Chondrocyte (in vitro differentiated cells): ENCODE measurements at regions not wholly inside any gene's neighbourhood (a gene's known extent, or its start where the extent isn't known, plus 50 kb on each side); places are given as distances from the start of the nearest gene placed in this dataset.

ENCODE experiments used
- DNase-seq: peaks from one replicate; pipeline ENCODE4 v3.0.0; 2021; ENCODE audit warnings: mixed read lengths, low spot score
- H3K27ac Mint-ChIP-seq: one replicate; pipeline ENCODE4 v1.8.0; 2021; ENCODE audit warnings: mild to moderate bottlenecking, moderate library complexity, mixed read lengths; ENCODE audit not compliant: unreplicated experiment
- H3K27me3 Mint-ChIP-seq: 2 replicates; pipeline ENCODE4 v1.8.0; 2021; ENCODE audit warnings: low read depth, mixed read lengths
- H3K36me3 Mint-ChIP-seq: 2 replicates; pipeline ENCODE4 v1.8.0; 2021; ENCODE audit warnings: low read depth, mixed read lengths
- H3K4me1 Mint-ChIP-seq: 2 replicates; pipeline ENCODE4 v1.8.0; 2021; ENCODE audit warnings: low read depth, mild to moderate bottlenecking, mixed read lengths
- H3K4me3 Mint-ChIP-seq: one replicate; pipeline ENCODE4 v1.8.0; 2021; ENCODE audit warnings: mild to moderate bottlenecking, moderate library complexity, mixed read lengths; ENCODE audit not compliant: unreplicated experiment
- H3K9me3 Mint-ChIP-seq: 2 replicates; pipeline ENCODE4 v1.8.0; 2021; ENCODE audit warnings: low read depth, mixed read lengths
- TF ChIP-seq, protein P1 (sequence below): fragments of 200-600 bp; sonication (generic); IDR thresholded peaks from 2 replicates; pipeline ENCODE4 v1.5.0; 2021; ENCODE audit warnings: antibody characterized with exemption, mild to moderate bottlenecking, moderate library complexity

DNA sequence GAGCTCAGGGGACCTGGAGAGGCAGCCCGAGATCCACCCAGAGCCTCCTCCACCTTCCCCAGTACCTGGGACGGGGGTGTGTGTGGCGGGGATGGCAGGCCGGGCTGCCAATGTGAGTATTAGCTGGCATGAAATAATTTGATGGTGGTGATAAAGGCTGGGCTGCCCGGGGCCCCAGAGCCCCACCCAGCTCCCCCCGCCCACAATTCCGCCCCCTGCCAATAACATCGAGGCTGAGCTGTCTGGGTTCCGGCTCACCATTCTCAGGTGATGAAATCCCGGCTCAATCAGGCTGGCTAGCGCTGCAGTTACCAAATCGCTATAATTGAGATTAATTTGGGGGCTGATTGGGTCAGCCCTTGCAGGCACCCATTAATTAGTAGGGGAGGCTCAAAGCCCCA is 103.8 kb upstream of the CASZ1 start:
- DNase-seq, result peak; percentile 42
- H3K9me3 Mint-ChIP-seq, result no peaks in the 10 kb centered on the region
- H3K27ac Mint-ChIP-seq, result no peak overlapping the region
- H3K4me3 Mint-ChIP-seq, result no peak overlapping the region
- peaks cover 4% of the 10 kb centered on the region for H3K4me1 Mint-ChIP-seq
- H3K36me3 Mint-ChIP-seq, result no peaks in the 10 kb centered on the region
- no peaks in the 10 kb centered on the region for H3K27me3 Mint-ChIP-seq
- TF ChIP-seq, protein P1, sequence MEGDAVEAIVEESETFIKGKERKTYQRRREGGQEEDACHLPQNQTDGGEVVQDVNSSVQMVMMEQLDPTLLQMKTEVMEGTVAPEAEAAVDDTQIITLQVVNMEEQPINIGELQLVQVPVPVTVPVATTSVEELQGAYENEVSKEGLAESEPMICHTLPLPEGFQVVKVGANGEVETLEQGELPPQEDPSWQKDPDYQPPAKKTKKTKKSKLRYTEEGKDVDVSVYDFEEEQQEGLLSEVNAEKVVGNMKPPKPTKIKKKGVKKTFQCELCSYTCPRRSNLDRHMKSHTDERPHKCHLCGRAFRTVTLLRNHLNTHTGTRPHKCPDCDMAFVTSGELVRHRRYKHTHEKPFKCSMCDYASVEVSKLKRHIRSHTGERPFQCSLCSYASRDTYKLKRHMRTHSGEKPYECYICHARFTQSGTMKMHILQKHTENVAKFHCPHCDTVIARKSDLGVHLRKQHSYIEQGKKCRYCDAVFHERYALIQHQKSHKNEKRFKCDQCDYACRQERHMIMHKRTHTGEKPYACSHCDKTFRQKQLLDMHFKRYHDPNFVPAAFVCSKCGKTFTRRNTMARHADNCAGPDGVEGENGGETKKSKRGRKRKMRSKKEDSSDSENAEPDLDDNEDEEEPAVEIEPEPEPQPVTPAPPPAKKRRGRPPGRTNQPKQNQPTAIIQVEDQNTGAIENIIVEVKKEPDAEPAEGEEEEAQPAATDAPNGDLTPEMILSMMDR, result no peak

DNA sequence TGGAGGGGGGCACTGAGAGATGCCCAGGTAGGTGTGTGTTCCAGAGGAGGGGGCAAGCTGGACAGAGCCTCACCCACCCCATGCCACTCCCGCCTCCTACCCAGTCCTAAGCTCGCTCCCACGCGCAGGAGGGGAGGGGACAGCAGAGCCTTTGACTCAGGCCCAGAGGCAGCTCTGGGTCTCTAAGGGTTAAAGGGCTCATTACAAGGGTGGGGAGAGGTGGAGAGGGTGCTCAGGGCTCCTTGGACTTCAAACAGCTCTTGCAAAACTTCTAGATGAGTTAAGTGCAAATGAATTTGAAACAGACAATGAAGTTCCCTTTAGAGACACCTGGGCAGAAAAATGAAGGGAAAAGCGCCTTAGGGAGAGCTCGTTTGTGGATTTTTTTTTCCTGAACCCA is 104.2 kb upstream of the CASZ1 start:
- no peak overlapping the region for H3K4me3 Mint-ChIP-seq
- H3K36me3 Mint-ChIP-seq, result no peaks in the 10 kb centered on the region
- peaks cover 4% of the 10 kb centered on the region for H3K4me1 Mint-ChIP-seq
- peak; percentile 56 for DNase-seq
- H3K9me3 Mint-ChIP-seq, result no peaks in the 10 kb centered on the region
- TF ChIP-seq, protein P1, result no peak
- no peak overlapping the region for H3K27ac Mint-ChIP-seq
- no peaks in the 10 kb centered on the region for H3K27me3 Mint-ChIP-seq

DNA sequence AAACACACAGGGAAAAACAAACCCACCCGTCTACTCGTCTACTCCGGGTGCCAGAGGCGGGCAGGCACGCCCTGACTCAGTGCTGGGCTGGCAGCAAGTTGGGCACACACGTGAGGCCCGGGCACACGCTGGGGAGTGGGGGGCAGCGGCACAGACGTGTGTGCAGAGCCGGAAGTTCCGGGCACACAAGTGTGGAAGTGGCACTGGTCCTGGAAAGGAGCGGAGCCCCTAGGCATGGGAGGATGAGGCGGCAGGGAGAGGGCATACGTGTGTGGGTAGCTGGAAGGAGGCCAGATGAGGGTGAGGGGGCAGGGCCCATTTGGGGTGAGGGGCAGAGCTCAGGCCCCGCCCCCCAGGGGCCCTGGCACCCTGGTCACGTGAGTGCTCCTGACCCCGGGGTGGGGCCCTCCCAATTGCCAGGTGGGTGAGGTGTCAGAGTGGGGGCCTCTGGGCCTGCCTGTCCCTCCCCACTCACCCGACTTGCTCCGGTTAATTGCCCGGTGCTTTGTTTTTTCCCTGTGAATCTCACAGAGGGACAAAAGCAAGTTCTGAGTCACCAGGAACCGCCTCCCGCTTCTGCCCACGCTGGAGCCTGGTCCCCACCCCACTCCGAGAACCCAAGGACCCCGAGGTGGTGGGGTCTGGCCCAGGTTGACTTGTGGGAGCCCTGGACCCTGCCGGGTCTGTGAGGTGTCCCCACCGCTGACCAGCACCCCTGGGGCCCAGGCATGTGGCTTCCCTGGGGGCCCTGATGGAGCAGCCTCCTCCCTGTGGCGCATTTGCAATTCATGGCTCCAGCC is 104.8 kb upstream of the CASZ1 start:
- Mint-ChIP-seq H3K36me3 (no peaks in the 10 kb centered on the region), H3K4me3 (no peak overlapping the region), H3K4me1 (peaks cover 4% of the 10 kb centered on the region), H3K27ac (no peak overlapping the region), H3K27me3 (peaks cover under 1% of the 10 kb centered on the region), H3K9me3 (no peaks in the 10 kb centered on the region)
- DNase-seq, result peak; percentile 82
- TF ChIP-seq, protein P1, result no peak

DNA sequence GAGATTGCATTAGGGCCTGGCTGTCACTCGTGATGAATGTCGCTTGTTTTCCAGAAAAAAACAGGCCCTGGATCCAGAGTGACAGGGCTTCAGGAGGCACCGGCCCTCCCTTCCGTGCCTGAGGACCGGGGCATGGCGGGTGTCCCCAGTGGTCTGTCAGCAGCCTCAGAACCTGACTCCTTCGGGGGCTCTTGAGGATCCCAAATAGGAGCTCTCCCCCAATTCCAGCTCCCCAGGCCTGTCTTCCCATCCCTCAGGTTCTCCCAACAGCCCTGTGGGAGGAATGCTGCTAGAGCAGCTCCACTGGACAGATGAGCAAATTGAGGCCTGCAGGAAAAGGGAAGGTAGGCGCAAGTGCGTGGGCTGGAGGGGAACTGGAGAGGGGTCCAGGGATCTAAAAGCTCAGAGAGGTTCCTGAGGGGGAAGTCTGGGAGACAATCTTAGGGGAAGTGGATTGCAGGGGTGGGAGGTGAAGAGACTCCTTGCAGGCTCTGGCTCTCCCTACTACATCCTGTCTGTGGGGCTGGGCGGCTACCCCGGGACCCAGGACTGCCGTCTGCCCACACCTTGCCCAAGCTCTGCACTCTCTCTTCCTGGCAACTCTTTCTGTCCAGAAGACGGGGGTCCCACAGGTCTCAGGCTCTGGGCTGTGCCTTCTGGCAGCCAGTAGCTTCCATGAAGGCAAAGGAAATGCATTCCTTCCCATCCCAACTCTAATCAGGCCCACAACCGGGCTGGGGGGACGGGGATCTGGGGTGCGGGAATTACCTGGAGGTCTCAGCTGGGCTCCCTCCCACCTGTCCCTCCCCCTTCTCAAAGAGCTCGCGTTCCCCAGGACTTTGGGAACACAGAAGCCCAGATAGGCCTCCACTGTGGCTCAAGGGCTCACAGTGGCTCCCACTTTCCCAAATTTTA is 105.7 kb upstream of the CASZ1 start:
- H3K36me3 Mint-ChIP-seq, result no peaks in the 10 kb centered on the region
- TF ChIP-seq, protein P1, result no peak
- H3K4me3 Mint-ChIP-seq, result no peak overlapping the region
- peak; percentile 55 for DNase-seq
- H3K4me1 Mint-ChIP-seq, result peaks cover 4% of the 10 kb centered on the region
- H3K27me3 Mint-ChIP-seq, result peaks cover 8% of the 10 kb centered on the region
- H3K27ac Mint-ChIP-seq, result no peak overlapping the region
- no peaks in the 10 kb centered on the region for H3K9me3 Mint-ChIP-seq

DNA sequence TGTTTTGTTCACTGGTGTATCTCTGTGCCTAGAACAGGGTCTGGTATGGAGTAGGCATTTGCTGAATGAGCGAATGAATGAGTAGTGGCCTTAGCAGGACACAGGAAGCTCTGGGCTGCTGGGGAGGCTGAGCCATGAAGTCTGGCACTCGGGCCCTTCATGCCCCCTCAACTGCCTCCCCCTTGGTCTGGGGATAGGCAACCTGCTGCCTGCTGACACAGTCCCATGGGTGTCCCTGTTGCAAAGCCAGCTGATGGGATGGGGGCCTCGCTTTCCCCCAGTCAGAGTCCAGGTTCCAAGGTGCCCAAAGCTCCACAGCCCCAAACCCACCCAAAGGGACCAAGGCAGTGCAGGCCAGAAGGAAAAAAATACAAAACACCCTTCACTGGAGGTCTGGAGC is 107.0 kb upstream of the CASZ1 start:
- TF ChIP-seq, protein P1, result no peak
- H3K4me3 Mint-ChIP-seq, result no peak overlapping the region
- H3K9me3 Mint-ChIP-seq, result no peaks in the 10 kb centered on the region
- DNase-seq, result peak; percentile 59
- peaks cover 4% of the 10 kb centered on the region for H3K4me1 Mint-ChIP-seq
- H3K36me3 Mint-ChIP-seq, result no peaks in the 10 kb centered on the region
- H3K27me3 Mint-ChIP-seq, result peaks cover 12% of the 10 kb centered on the region
- H3K27ac Mint-ChIP-seq, result no peak overlapping the region
